GM12875 (cell line): ENCODE measurements at regions not wholly inside any gene's neighbourhood (a gene's known extent, or its start where the extent isn't known, plus 50 kb on each side); places are given as distances from the start of the nearest gene placed in this dataset.

Experiments
- H3K4me3 ChIP-seq: one replicate; pipeline ENCODE4 v1.5.1; 2011; ENCODE audit warnings: low read depth, low read length, control low read depth
- TF ChIP-seq, protein P1 (sequence below): IDR thresholded peaks from 2 replicates; pipeline ENCODE4 v1.5.1; 2011; ENCODE audit warnings: low read depth, mild to moderate bottlenecking, control low read depth, inconsistent platforms, low read length, moderate library complexity, borderline replicate concordance; ENCODE audit not compliant: insufficient read depth

DNA sequence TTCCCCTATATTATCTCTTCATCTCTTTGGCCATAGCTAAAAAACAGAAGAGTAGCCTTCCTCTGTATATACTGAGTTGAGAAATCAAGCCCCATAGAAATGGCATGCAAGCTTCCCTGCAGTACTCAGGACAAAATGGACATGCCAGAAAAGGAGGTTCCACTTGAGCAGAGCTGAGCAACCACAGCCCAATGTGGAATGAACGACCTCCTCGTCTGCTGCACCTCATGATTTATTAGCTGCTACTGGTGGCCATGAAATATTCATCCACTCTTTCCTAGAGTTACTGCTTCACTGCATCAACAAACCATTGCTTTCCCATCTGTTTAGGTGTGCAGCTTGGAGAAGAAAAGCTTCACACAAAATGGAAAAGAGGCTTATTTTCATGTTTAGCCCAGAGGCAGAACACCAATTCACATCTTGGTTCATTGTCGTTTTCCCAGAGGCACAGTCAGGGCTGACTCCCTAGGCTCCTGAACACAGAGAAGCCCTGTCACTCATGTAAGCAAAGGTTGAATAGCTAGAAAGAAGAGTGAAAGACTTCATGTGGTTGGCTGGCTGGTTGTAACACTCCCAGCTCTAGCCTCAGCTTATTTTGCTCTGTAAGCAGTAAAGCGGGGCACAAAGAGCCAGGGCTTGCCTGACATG, 148.0 kb downstream of the TSEN15 start:
- no peak overlapping the region for H3K4me3 ChIP-seq
- TF ChIP-seq, protein P1, sequence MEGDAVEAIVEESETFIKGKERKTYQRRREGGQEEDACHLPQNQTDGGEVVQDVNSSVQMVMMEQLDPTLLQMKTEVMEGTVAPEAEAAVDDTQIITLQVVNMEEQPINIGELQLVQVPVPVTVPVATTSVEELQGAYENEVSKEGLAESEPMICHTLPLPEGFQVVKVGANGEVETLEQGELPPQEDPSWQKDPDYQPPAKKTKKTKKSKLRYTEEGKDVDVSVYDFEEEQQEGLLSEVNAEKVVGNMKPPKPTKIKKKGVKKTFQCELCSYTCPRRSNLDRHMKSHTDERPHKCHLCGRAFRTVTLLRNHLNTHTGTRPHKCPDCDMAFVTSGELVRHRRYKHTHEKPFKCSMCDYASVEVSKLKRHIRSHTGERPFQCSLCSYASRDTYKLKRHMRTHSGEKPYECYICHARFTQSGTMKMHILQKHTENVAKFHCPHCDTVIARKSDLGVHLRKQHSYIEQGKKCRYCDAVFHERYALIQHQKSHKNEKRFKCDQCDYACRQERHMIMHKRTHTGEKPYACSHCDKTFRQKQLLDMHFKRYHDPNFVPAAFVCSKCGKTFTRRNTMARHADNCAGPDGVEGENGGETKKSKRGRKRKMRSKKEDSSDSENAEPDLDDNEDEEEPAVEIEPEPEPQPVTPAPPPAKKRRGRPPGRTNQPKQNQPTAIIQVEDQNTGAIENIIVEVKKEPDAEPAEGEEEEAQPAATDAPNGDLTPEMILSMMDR = no peak

DNA sequence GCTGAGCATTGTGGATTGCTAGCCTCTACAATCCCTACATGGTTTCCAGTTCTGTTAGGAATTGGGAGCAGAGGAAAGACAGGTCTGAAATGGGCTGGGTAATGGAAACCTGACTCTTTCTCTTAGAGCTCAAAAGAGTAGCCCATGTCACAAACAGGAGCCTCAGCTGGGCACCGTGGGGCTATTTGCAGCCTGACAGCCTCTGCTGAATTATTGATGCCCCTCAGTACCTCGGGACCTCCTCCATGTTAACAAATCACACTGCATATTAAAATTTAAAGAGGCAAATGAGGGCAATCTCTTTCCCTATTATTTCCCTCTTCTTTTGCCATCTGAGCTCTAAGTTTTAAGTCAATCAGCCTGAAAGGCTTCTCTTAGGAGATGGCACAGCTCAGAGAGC, 157.1 kb downstream of the TSEN15 start:
- H3K4me3 ChIP-seq = no peak overlapping the region
- TF ChIP-seq, protein P1 = no peak

DNA sequence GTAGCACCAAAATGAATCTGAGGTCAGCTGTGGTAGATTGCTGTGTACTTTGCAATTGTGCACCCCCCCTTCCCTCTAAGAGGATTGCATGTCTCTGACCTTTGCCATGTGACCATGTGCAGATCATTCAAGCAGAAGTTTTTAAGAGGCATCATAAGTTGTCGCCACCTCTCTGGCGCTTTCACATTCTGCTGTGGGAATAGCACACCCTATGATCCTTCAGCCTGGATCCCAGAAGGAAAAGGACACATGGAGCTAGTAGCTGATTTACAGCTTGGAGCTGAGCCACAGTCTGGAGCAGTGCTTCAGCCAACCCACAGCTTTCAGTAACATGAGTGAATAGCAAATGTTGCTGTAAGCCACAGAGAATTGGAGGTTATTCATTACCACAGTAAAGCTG, 158.5 kb downstream of the TSEN15 start:
- H3K4me3 ChIP-seq = no peak overlapping the region
- TF ChIP-seq, protein P1 = no peak

DNA sequence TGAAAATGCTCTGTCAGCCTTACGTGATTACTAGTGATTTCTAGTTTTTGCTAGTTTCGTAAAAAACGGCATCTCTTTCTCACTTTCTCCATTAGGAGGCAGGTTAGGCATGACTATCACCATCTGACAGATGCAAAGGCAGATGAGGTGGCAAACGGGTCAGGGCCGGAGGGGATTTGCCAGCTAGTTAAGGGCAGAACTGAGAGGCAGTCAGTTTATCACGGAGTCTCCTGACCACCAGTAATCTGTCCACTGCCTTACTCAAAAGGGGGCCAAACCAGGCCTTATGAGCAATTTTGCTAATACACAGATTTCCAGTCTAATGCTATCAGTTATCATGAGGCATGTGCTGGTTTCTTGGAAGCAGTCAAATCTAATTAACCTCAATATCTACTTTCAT, 159.3 kb downstream of the TSEN15 start:
- TF ChIP-seq, protein P1 = no peak
- H3K4me3 ChIP-seq = no peak overlapping the region

DNA sequence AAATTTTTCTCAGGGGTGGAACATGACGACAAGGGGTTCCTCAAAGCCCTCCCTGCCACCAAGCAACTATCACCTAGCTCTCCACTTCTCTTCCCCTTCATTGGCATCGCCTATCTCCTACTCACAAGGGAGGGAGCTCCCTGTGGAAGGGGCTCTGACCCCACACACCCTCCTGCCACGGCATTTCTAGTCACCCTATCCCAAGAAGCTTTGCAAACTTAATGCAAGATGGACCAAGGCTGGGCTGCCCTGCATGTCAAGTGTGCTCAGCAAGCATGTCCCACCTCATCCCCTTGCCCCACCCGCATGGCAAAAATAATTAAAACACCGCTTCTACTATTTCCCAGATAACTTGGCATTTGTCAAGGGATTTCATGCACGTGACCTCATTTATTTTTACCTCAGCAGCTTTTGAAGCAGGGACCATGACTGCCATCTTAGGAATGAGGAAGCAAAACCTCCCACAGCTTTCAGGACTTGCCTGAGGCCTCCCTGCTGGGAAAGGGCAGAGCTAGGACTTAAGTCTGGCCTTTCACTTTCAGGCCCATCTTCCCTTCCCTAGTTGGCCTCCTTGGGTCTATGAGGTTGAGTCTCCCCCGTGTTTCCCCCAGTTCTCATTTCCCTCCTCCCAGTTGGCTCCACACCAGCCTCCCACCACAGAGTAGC, 161.3 kb downstream of the TSEN15 start:
- no peak overlapping the region for H3K4me3 ChIP-seq
- TF ChIP-seq, protein P1 = no peak

DNA sequence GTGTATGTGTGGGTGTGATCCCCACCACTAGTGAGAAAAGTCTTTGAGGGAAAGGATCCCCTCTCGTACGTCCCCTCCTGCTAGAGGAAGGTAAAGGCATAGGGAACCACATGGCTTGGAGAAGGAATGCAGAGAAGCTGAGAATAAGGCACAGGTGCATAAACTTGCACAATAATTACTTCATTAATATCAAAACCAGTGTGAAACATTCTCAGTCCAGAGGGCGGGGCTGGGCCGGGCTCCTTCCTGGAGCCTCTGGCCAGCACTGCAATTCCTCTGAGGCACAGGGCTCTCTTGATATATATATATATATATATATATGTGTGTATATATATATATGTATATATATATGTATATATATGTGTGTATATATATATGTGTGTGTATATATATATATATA, 162.6 kb downstream of the TSEN15 start:
- TF ChIP-seq, protein P1 = no peak
- no peak overlapping the region for H3K4me3 ChIP-seq
